ENCODE measurements at regions not wholly inside any gene's neighbourhood (a gene's known extent, or its start where the extent isn't known, plus 50 kb on each side); places are given as distances from the start of the nearest gene placed in this dataset.

GRCh38 chr7:42575171-42575570 is 336.7 kb downstream of the C7orf25 start:
- TF ChIP-seq CTCF (IDR thresholded peaks at IDR 0.05) (no peak), POLR2A (IDR thresholded peaks at IDR 0.05) (no peak), POLR2AphosphoS5 (IDR thresholded peaks at IDR 0.05) (no peak)

Data from gastroesophageal sphincter (tissue), 3 donors.